Activated CD8-positive, alpha-beta T cell treated with anti-CD3 and anti-CD28 coated beads for 36 hours (primary cell): ENCODE measurements at regions not wholly inside any gene's neighbourhood (a gene's known extent, or its start where the extent isn't known, plus 50 kb on each side); places are given as distances from the start of the nearest gene placed in this dataset.

Experiments used
- ATAC-seq: fragments of 200-7000 bp; cut with Tn5 transposase; one replicate; pipeline ENCODE4 v1.10.0; 2021; ENCODE audit warnings: mild to moderate bottlenecking, moderate library complexity
- CTCF ChIA-PET: fragments of 350-600 bp; sonication (Branson Sonifier 250); formaldehyde crosslinking; loops from one replicate; lab custom pipeline; 2021; ENCODE audit warnings: antibody characterized with exemption; lab: Charles Lee
- POLR2A ChIA-PET: fragments of 350-600 bp; sonication (Branson Sonifier 250); formaldehyde crosslinking; loops from one replicate; lab custom pipeline; 2021; ENCODE audit warnings: antibody characterized with exemption; lab: Charles Lee
- DNase-seq: peaks from one replicate; pipeline ENCODE4 v3.0.0-alpha.2; 2020
- H3K27ac Mint-ChIP-seq: one replicate; pipeline ENCODE4 v1.8.0; 2021; ENCODE audit warnings: mild to moderate bottlenecking, mixed read lengths
- H3K27me3 Mint-ChIP-seq: one replicate; pipeline ENCODE4 v1.8.0; 2021; ENCODE audit warnings: mixed read lengths
- H3K36me3 Mint-ChIP-seq: one replicate; pipeline ENCODE4 v1.8.0; 2021; ENCODE audit warnings: low read depth, mixed read lengths
- H3K4me1 Mint-ChIP-seq: one replicate; pipeline ENCODE4 v1.8.0; 2021; ENCODE audit warnings: low read depth, mixed read lengths
- H3K4me3 Mint-ChIP-seq: one replicate; pipeline ENCODE4 v1.8.0; 2021; ENCODE audit warnings: mild to moderate bottlenecking, moderate library complexity, mixed read lengths
- H3K9me3 Mint-ChIP-seq: one replicate; pipeline ENCODE4 v1.8.0; 2021; ENCODE audit warnings: mixed read lengths
- intact Hi-C: fragments of 100-400 bp; cut with micrococcal nuclease; formaldehyde crosslinking; loops from one replicate; pipeline ENCODE4 v1.10.0; 2022
- TF ChIP-seq, protein P1 (sequence below): fragments of 200-600 bp; IDR thresholded peaks from one replicate; pipeline ENCODE4 v1.8.0; 2022; ENCODE audit warnings: antibody characterized with exemption, mild to moderate bottlenecking

DNA sequence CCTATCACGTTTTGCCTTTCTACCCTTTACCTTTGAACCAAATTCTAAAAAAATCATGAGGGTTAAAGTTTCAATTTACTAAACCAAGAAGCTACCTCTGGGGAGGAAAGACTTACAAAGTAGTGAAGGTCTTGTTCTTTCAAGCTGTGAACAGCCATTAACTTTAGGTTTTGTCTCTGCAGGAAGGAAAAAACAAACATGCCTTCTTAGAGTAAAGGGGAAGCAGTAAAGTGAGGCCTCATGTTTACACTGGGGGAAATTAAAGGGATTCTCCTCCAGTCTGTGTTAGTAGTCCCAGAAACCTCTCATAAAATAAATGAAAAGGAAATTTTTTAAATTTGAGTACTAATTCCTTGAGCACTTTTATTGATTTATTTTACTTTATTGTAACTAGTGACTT is 780.2 kb upstream of the ADGRL2 start:
- TF ChIP-seq, protein P1, sequence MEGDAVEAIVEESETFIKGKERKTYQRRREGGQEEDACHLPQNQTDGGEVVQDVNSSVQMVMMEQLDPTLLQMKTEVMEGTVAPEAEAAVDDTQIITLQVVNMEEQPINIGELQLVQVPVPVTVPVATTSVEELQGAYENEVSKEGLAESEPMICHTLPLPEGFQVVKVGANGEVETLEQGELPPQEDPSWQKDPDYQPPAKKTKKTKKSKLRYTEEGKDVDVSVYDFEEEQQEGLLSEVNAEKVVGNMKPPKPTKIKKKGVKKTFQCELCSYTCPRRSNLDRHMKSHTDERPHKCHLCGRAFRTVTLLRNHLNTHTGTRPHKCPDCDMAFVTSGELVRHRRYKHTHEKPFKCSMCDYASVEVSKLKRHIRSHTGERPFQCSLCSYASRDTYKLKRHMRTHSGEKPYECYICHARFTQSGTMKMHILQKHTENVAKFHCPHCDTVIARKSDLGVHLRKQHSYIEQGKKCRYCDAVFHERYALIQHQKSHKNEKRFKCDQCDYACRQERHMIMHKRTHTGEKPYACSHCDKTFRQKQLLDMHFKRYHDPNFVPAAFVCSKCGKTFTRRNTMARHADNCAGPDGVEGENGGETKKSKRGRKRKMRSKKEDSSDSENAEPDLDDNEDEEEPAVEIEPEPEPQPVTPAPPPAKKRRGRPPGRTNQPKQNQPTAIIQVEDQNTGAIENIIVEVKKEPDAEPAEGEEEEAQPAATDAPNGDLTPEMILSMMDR, result no peak
- Mint-ChIP-seq H3K27me3 (no peaks in the 10 kb centered on the region), H3K4me1 (no peaks in the 10 kb centered on the region), H3K27ac (no peak overlapping the region), H3K4me3 (no peak overlapping the region), H3K9me3 (peaks cover 9% of the 10 kb centered on the region), H3K36me3 (no peaks in the 10 kb centered on the region)
- ChIA-PET CTCF (no interaction called here), POLR2A (no interaction called here)
- intact Hi-C loops, result no loop called here
- ATAC-seq, result no peak
- no peak for DNase-seq

- Mint-ChIP-seq H3K36me3 (no peaks in the 10 kb centered on the region), H3K4me1 (no peaks in the 10 kb centered on the region), H3K9me3 (peaks cover 1% of the 10 kb centered on the region), H3K27ac (no peak overlapping the region), H3K4me3 (no peak overlapping the region), H3K27me3 (no peaks in the 10 kb centered on the region)
- ChIA-PET CTCF (no interaction called here), POLR2A (no interaction called here)
- no peak for ATAC-seq
- TF ChIP-seq, protein P1, result no peak
- intact Hi-C loops, result no loop called here
- DNase-seq, result no peak
Observed at GRCh38 chr1:81010126-81010525, 790.6 kb upstream of the ADGRL2 start.

- H3K36me3 Mint-ChIP-seq, result no peaks in the 10 kb centered on the region
- H3K27ac Mint-ChIP-seq, result no peak overlapping the region
- DNase-seq, result no peak
- peaks cover 3% of the 10 kb centered on the region for H3K9me3 Mint-ChIP-seq
- H3K4me3 Mint-ChIP-seq, result no peak overlapping the region
- POLR2A ChIA-PET, result no interaction called here
- ATAC-seq, result no peak
- CTCF ChIA-PET, result no interaction called here
- TF ChIP-seq, protein P1, result no peak
- H3K4me1 Mint-ChIP-seq, result no peaks in the 10 kb centered on the region
- intact Hi-C loops, result no loop called here
- no peaks in the 10 kb centered on the region for H3K27me3 Mint-ChIP-seq
Observed at GRCh38 chr1:81008293-81008692, 792.4 kb upstream of the ADGRL2 start.

GRCh38 chr1:81007024-81007423 is 793.7 kb upstream of the ADGRL2 start:
- DNase-seq (no peak), ATAC-seq (no peak)
- CTCF ChIA-PET, result interaction anchor here (1.1 kb wide), 1 partner anchor 9 kb away, joined by 3 read pairs; no protein-coding TSS in a partner anchor
- H3K27me3 Mint-ChIP-seq, result no peaks in the 10 kb centered on the region
- no peak overlapping the region for H3K27ac Mint-ChIP-seq
- H3K9me3 Mint-ChIP-seq, result peaks cover 3% of the 10 kb centered on the region
- TF ChIP-seq, protein P1, result no peak
- POLR2A ChIA-PET, result no interaction called here
- no peaks in the 10 kb centered on the region for H3K36me3 Mint-ChIP-seq
- H3K4me3 Mint-ChIP-seq, result no peak overlapping the region
- intact Hi-C loops, result no loop called here
- H3K4me1 Mint-ChIP-seq, result no peaks in the 10 kb centered on the region

DNA sequence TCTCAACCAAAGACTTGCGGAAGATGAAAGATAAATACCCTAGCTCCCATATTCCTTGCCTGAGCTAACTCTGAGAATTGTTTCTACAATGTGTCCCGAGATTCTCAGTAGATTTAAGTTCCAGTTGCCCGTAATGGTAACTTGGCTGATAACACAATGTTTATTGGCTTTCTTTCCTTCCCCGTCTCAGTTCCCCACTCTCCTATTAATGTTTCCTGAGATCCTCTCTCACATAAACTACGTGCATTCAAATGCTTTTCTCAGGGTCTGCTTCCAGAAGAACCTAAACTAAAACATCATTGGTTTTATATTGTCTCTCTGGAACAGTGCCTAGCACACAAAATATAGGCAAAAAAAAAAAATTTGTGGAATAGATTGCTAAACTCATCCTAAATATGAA is 794.2 kb upstream of the ADGRL2 start:
- no peaks in the 10 kb centered on the region for H3K4me1 Mint-ChIP-seq
- DNase-seq, result no peak
- POLR2A ChIA-PET, result no interaction called here
- peaks cover 3% of the 10 kb centered on the region for H3K9me3 Mint-ChIP-seq
- no peaks in the 10 kb centered on the region for H3K27me3 Mint-ChIP-seq
- no peak for ATAC-seq
- H3K4me3 Mint-ChIP-seq, result no peak overlapping the region
- TF ChIP-seq, protein P1, result no peak
- no peaks in the 10 kb centered on the region for H3K36me3 Mint-ChIP-seq
- intact Hi-C loops, result no loop called here
- no peak overlapping the region for H3K27ac Mint-ChIP-seq
- CTCF ChIA-PET, result interaction anchor here (0.7 kb wide), 1 partner anchor 15 kb away, joined by 3 read pairs; no protein-coding TSS in a partner anchor
